ENCODE measurements at regions not wholly inside any gene's neighbourhood (a gene's known extent, or its start where the extent isn't known, plus 50 kb on each side); places are given as distances from the start of the nearest gene placed in this dataset.

- TF ChIP-seq CTCF (IDR thresholded peaks at IDR 0.05) (no peak), POLR2A (IDR thresholded peaks at IDR 0.05) (no peak)
Measured at GRCh38 chr4:30553706-30554105, 166.5 kb upstream of the PCDH7 start.
